WTC11 (cell line): ENCODE measurements at regions not wholly inside any gene's neighbourhood (a gene's known extent, or its start where the extent isn't known, plus 50 kb on each side); places are given as distances from the start of the nearest gene placed in this dataset.

ENCODE experiments used
- ATAC-seq: fragments of 200-7000 bp; cut with Tn5 transposase; 2 replicates; pipeline ENCODE4 v1.10.0; 2021; ENCODE audit warnings: mild to moderate bottlenecking, moderate library complexity
- CTCF ChIA-PET: fragments of 300-600 bp; sonication (Branson Sonifier 250); formaldehyde crosslinking; loops from one replicate; lab custom pipeline; 2021; ENCODE audit warnings: antibody characterized with exemption; lab: Charles Lee
- POLR2A ChIA-PET: fragments of 350-600 bp; sonication (Branson Sonifier 250); formaldehyde crosslinking; loops from one replicate; lab custom pipeline; 2021; ENCODE audit warnings: antibody characterized with exemption; lab: Charles Lee
- DNase-seq: peaks from one replicate; pipeline ENCODE4 v3.0.0; 2021; ENCODE audit warnings: low spot score
- H3K27ac Mint-ChIP-seq: 2 replicates; pipeline ENCODE4 v1.8.0; 2021; ENCODE audit warnings: mixed read lengths
- H3K27me3 Mint-ChIP-seq: 2 replicates; pipeline ENCODE4 v1.8.0; 2021; ENCODE audit warnings: low read depth, mild to moderate bottlenecking, moderate library complexity, mixed read lengths
- H3K36me3 Mint-ChIP-seq: 2 replicates; pipeline ENCODE4 v1.8.0; 2021; ENCODE audit warnings: mixed read lengths
- H3K4me1 Mint-ChIP-seq: 2 replicates; pipeline ENCODE4 v1.8.0; 2022; ENCODE audit warnings: mixed read lengths
- H3K4me3 Mint-ChIP-seq: 2 replicates; pipeline ENCODE4 v1.8.0; 2021; ENCODE audit warnings: mild to moderate bottlenecking, moderate library complexity, mixed read lengths
- H3K9me3 Mint-ChIP-seq: 2 replicates; pipeline ENCODE4 v1.8.0; 2021; ENCODE audit warnings: mixed read lengths
- ATF6 ChIP-seq: sonication (generic); formaldehyde crosslinking; IDR thresholded peaks from 2 replicates; pipeline ENCODE4 v1.8.1; 2023; ENCODE audit warnings: mild to moderate bottlenecking, missing genetic modification reagents
- CDX4 ChIP-seq: fragments of 250-450 bp; sonication (Bioruptor Pico); IDR thresholded peaks from 2 replicates; pipeline ENCODE4 v1.9.0; 2021; ENCODE audit warnings: moderate library complexity, mild to moderate bottlenecking, inconsistent platforms, borderline replicate concordance
- ERG ChIP-seq: fragments of 250-450 bp; sonication (Bioruptor Pico); IDR thresholded peaks from 2 replicates; pipeline ENCODE4 v1.8.0; 2021; ENCODE audit warnings: mild to moderate bottlenecking
- ESRRA ChIP-seq: sonication (generic); formaldehyde crosslinking; IDR thresholded peaks from 2 replicates; pipeline ENCODE4 v1.8.1; 2022; ENCODE audit warnings: mild to moderate bottlenecking, missing genetic modification reagents, borderline replicate concordance
- HMGXB4 ChIP-seq: sonication (generic); formaldehyde crosslinking; IDR thresholded peaks from 2 replicates; pipeline ENCODE4 v1.8.1; 2023; ENCODE audit warnings: mild to moderate bottlenecking, moderate library complexity, missing genetic modification reagents
- KAT7 ChIP-seq: sonication (generic); formaldehyde crosslinking; IDR thresholded peaks from 2 replicates; pipeline ENCODE4 v1.8.1; 2023; ENCODE audit warnings: missing genetic modification reagents, mild to moderate bottlenecking, borderline replicate concordance
- MYBL2 ChIP-seq: sonication (generic); formaldehyde crosslinking; IDR thresholded peaks from 2 replicates; pipeline ENCODE4 v1.8.1; 2023; ENCODE audit warnings: mild to moderate bottlenecking, moderate library complexity, missing genetic modification reagents
- NR1H2 ChIP-seq: sonication (generic); formaldehyde crosslinking; IDR thresholded peaks from 2 replicates; pipeline ENCODE4 v1.9.0; 2021; ENCODE audit warnings: mild to moderate bottlenecking, moderate library complexity, missing genetic modification reagents
- RELA ChIP-seq: sonication (generic); formaldehyde crosslinking; IDR thresholded peaks from 2 replicates; pipeline ENCODE4 v1.8.1; 2022; ENCODE audit warnings: missing genetic modification reagents, mild to moderate bottlenecking, borderline replicate concordance
- TEAD1 ChIP-seq: sonication (generic); formaldehyde crosslinking; IDR thresholded peaks from 2 replicates; pipeline ENCODE4 v1.8.0; 2022; ENCODE audit warnings: mild to moderate bottlenecking, missing genetic modification reagents
- ZNF263 ChIP-seq: sonication (generic); formaldehyde crosslinking; IDR thresholded peaks from 2 replicates; pipeline ENCODE4 v1.8.1; 2022; ENCODE audit warnings: low read depth, mild to moderate bottlenecking, moderate library complexity, missing genetic modification reagents
- ZNF396 ChIP-seq: fragments of 250-450 bp; sonication (Bioruptor Pico); IDR thresholded peaks from 2 replicates; pipeline ENCODE4 v1.8.0; 2021; ENCODE audit warnings: mild to moderate bottlenecking, moderate library complexity, borderline replicate concordance
- ZNF425 ChIP-seq: fragments of 250-450 bp; sonication (Bioruptor Pico); conservative IDR thresholded peaks from 2 replicates; pipeline ENCODE4 v1.9.0; 2021; ENCODE audit warnings: mild to moderate bottlenecking
- ZNF512 ChIP-seq: sonication (generic); formaldehyde crosslinking; IDR thresholded peaks from 2 replicates; pipeline ENCODE4 v1.8.1; 2022; ENCODE audit warnings: missing genetic modification reagents, borderline replicate concordance
- ZNF671 ChIP-seq: fragments of 250-450 bp; sonication (Bioruptor Pico); IDR thresholded peaks from 2 replicates; pipeline ENCODE4 v1.8.0; 2021; ENCODE audit warnings: mild to moderate bottlenecking

GRCh38 chr7:19830604-19831003 is 57.2 kb upstream of the TMEM196 start:
- Mint-ChIP-seq H3K36me3 (no peaks in the 10 kb centered on the region), H3K27ac (no peak overlapping the region), H3K27me3 (no peaks in the 10 kb centered on the region), H3K9me3 (no peaks in the 10 kb centered on the region), H3K4me3 (no peak overlapping the region), H3K4me1 (no peaks in the 10 kb centered on the region)
- no peak for DNase-seq
- no peak for ATAC-seq
- no peak for TF ChIP-seq ZNF425 (CRISPR knock-in tag)
- TF ChIP-seq RELA = no peak
- TF ChIP-seq ZNF396 (CRISPR knock-in tag) = no peak
- no peak for TF ChIP-seq ERG (CRISPR knock-in tag)
- no peak for TF ChIP-seq HMGXB4 (CRISPR knock-in tag)
- no peak for TF ChIP-seq CDX4 (CRISPR knock-in tag)
- TF ChIP-seq ATF6 (CRISPR knock-in tag) = no peak
- TF ChIP-seq NR1H2 (CRISPR knock-in tag) = no peak
- no peak for TF ChIP-seq TEAD1 (CRISPR knock-in tag)
- TF ChIP-seq ESRRA (CRISPR knock-in tag) = no peak
- TF ChIP-seq ZNF671 (CRISPR knock-in tag) = no peak
- TF ChIP-seq KAT7 (CRISPR knock-in tag) = no peak
- TF ChIP-seq ZNF512 (CRISPR knock-in tag) = no peak
- no peak for TF ChIP-seq MYBL2 (CRISPR knock-in tag)
- TF ChIP-seq ZNF263 = no peak
- CTCF ChIA-PET = no interaction called here
- POLR2A ChIA-PET = no interaction called here
